ENCODE measurements at regions not wholly inside any gene's neighbourhood (a gene's known extent, or its start where the extent isn't known, plus 50 kb on each side); places are given as distances from the start of the nearest gene placed in this dataset.

DNA sequence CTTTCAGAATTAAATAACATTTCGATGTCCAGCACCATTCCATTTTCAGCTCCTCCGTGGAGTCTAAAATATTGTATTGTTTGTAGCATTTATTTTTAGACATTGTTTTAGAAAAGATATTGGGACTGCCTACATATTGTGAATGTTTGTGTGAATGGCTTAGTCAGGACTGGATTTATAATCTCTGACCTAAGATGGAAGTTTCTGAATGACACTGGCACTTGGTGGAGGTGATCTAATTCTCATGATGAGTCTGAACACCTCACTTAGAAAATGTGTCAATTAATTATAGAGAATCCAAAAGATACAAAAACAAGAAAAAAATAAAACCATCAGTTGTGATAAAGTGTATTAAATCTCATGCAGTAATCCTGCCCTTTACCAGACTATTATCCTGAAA, 60.8 kb upstream of the HBS1L start:
- TF ChIP-seq, protein P1, sequence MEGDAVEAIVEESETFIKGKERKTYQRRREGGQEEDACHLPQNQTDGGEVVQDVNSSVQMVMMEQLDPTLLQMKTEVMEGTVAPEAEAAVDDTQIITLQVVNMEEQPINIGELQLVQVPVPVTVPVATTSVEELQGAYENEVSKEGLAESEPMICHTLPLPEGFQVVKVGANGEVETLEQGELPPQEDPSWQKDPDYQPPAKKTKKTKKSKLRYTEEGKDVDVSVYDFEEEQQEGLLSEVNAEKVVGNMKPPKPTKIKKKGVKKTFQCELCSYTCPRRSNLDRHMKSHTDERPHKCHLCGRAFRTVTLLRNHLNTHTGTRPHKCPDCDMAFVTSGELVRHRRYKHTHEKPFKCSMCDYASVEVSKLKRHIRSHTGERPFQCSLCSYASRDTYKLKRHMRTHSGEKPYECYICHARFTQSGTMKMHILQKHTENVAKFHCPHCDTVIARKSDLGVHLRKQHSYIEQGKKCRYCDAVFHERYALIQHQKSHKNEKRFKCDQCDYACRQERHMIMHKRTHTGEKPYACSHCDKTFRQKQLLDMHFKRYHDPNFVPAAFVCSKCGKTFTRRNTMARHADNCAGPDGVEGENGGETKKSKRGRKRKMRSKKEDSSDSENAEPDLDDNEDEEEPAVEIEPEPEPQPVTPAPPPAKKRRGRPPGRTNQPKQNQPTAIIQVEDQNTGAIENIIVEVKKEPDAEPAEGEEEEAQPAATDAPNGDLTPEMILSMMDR (conservative IDR thresholded peaks at IDR 0.05; ENCODE audit: low read length), result no peak
- TF ChIP-seq EZH2phosphoT487 (IDR thresholded peaks at IDR 0.05; ENCODE audit: borderline replicate concordance), result no peak
